GM19324 (cell line): ENCODE measurements at regions not wholly inside any gene's neighbourhood (a gene's known extent, or its start where the extent isn't known, plus 50 kb on each side); places are given as distances from the start of the nearest gene placed in this dataset.

Source experiments
- ATAC-seq: cut with Tn5 transposase; IDR thresholded peaks from one replicate; pipeline ENCODE4 v1.9.1; 2021; ENCODE audit warnings: mild to moderate bottlenecking, moderate library complexity; ENCODE audit not compliant: unreplicated experiment, low FRiP score

DNA sequence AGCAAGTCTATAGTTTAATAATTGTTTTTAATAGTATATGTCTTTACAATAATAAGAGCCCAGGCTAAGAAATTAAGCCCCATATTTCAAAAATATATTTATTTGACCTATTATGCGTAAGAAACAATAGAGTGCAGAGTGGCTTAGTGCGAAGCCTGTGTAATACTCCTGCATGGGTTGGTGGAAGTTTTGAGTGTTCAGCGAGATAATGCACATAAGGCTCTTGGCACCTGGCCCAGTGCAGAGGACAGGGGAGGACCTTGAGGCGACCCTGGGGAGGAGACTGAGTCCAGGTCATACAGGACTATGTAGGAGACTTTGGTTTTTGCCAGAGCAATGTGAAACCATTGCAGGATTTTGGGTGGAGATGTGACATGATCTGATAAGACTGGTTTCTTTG is 132.4 kb upstream of the ST6GAL2 start:
- ATAC-seq = no peak

GRCh38 chr2:107020392-107020791 is 134.4 kb upstream of the ST6GAL2 start:
- no peak for ATAC-seq

DNA sequence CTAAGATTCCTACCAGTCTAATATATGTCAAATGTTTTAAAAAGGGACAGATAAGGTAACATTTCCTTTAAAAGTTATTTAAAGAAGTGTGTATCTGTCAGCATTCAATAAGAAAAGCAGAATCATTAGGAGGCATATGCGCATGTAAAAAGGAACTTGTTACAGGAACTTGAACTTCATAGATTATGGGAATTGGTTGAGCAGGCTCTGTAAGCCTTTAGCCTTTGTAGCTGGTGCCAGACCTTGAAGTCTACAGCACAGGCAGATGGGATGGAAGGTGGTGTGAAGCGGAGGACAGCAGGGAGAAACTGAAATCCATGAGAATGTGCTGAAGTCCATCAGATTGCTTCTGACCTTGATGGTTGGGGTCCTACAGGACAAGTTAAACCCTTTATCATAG is 138.3 kb upstream of the ST6GAL2 start:
- ATAC-seq = no peak

GRCh38 chr2:107025291-107025857 is 139.4 kb upstream of the ST6GAL2 start:
- ATAC-seq = no peak

GRCh38 chr2:107025869-107026380 is 140.0 kb upstream of the ST6GAL2 start:
- ATAC-seq = no peak

DNA sequence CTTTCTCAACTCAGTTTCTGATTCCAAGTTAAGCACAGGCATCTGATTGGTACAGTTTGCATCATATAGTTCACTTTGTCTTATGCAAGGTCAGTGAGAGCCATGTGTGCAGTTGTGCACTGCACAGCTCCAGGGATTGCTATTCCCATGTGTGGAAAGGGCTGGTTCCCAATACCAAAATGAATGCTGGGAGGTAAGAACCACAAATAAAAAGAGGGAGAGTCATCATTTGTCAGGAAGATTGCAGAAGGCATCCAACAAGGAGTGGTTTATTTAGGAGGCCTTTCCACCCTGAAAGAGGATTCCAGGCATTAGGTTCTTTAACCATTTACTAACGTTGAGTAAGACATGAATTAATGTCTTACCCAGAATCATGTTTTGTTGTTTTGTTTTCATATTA is 141.2 kb upstream of the ST6GAL2 start:
- no peak for ATAC-seq

GRCh38 chr2:107027810-107028209 is 141.8 kb upstream of the ST6GAL2 start:
- ATAC-seq = no peak

GRCh38 chr2:107028661-107029060 is 142.7 kb upstream of the ST6GAL2 start:
- no peak for ATAC-seq

DNA sequence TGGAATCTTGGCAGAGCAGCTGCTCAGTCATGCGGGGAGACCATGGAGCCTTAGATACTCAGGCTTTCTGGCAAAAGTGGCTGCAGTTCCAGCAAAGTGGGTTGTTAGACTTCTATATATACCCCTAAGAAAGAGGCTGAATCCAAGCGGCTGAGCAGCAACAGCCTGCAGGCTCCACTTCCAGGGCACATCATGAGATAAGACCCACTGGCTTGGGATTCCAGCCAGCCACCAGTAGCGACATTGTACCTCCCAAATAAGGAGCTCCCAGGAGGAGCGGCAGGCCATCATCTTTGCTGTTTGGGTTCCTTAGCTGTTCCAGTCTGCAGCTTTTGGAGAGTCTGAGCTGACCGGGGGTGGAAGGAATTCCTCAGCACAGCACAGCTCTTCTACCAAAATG is 150.3 kb upstream of the ST6GAL2 start:
- ATAC-seq = no peak

DNA sequence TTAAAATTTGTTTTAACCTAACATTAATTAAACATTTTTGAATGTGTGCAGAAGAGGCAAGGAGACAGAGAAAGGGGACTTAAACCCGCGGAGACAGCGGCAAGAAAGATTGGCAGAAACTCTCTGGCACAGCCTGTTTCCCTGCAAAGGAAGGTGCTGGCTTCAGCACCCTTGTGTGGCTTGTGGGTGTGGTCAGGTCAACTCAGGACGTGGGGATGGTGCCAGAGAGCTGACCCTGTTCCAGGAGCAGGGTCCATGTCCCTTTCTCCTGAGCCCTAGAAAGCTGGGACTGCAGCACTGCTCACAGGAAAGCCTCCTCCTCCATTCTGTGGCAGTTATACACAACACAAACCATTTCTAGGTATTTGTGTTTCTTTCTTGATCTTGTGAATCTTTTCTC is 176.2 kb upstream of the ST6GAL2 start:
- ATAC-seq = no peak

DNA sequence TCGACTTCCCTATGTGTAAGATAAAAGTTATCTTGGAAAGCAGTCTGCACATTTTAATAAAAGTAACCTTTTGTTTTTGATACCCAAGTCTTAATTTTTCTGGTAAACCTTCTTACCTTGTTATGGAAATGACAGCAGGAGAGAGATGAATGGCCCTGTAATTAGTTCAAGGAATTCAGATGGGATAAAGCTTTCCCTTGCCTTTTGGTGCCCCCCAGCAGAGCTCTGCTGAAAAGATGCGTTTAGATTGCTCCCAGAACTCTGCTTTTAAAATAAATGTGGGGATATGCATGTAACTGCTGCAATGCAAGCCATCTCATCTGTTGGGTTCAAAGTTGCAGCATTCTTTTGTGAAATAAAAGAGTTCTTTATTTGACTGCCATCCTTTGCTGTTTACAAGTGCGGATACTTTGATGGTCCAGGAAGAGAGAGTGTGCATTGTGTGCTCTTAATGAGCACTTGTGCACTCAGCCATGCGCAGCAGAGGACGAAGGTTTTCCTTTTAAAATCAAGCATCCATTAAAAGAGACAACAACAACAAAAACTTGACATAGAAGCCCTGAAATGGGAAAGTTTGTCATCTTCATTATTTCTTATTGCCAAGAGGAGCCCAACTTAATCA is 176.7 kb upstream of the ST6GAL2 start:
- no peak for ATAC-seq

GRCh38 chr2:107063228-107063627 is 177.3 kb upstream of the ST6GAL2 start:
- ATAC-seq = no peak

- no peak for ATAC-seq
These were observed 178.8 kb upstream of the ST6GAL2 start for GRCh38 chr2:107064750-107065149.

GRCh38 chr2:107068069-107068916 is 182.3 kb upstream of the ST6GAL2 start:
- no peak for ATAC-seq

DNA sequence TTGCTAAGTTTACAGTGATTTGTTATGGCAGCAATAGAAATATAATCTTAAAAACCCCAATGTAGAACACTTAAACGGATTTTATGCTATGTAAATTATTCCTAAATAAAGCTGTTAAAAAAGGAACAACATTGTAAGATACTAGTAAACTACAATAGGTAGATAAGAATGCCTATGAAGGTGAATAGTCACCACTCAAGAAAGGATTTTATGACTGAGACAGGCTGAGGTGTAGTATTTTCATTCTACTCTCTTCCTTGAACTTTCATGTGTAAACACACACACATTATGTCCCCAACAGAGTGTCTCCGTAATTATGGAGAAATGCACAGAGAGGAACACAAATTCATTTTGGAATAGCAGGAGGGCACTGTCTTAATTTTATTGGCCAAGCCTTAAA is 183.9 kb upstream of the ST6GAL2 start:
- no peak for ATAC-seq

DNA sequence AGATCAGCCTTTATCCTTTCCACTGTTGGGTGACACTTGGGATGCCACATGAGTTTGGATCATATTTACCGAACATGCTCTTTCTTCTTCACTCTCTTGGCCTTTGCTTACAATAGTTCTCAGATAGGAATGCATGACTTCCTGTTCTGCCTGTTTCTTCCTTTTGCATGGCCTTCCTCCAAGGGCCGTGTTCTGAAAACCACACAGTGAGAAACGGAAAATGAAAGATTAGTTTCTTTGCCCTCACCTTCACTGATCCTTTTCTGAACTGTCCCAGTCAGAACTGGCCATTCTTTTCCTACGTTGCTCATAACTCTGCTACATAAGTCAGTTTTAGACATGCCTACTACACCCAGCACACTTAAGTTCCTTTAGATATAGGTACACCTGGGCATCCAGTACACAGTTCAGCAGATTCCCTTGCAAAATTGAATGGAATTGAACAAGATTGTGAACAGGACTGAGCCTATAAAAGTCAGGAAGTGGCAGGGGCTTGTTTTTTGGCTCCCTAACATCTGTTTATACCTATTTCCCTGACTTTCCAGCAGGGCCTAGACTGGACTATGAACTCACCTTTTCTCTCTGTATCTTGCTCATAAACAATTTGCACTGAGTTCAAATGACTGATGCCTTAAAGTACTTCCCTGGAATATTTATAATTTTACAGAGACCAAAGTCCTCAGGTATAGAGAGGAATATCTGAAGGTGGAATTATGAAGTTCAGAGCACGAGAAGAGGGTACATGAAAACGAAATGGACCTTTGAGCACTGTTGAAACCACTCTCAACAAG is 186.4 kb upstream of the ST6GAL2 start:
- ATAC-seq = no peak

- no peak for ATAC-seq
These were observed 192.6 kb upstream of the ST6GAL2 start for GRCh38 chr2:107078584-107078983.

- no peak for ATAC-seq
These were observed 200.5 kb upstream of the ST6GAL2 start for GRCh38 chr2:107086497-107086896.

DNA sequence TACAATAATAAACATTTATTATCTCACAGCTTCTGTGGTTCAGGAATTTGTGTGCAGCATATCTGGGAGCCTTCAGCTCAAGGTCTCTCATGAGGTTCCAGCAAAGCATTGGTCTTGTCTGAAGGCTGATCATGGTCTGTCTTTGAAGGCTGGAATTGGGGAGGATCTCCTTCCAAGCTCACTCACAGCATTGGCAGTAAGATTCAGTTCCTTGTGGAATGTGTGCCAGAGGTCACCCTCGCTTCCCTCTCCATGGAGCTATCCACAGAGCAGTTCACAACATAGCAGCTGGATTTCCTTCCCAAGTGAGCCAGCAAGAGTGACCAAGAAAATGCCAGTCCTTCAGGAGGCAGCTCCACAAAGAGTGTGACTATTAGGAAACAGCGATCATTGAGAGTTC is 202.2 kb upstream of the ST6GAL2 start:
- ATAC-seq = no peak

DNA sequence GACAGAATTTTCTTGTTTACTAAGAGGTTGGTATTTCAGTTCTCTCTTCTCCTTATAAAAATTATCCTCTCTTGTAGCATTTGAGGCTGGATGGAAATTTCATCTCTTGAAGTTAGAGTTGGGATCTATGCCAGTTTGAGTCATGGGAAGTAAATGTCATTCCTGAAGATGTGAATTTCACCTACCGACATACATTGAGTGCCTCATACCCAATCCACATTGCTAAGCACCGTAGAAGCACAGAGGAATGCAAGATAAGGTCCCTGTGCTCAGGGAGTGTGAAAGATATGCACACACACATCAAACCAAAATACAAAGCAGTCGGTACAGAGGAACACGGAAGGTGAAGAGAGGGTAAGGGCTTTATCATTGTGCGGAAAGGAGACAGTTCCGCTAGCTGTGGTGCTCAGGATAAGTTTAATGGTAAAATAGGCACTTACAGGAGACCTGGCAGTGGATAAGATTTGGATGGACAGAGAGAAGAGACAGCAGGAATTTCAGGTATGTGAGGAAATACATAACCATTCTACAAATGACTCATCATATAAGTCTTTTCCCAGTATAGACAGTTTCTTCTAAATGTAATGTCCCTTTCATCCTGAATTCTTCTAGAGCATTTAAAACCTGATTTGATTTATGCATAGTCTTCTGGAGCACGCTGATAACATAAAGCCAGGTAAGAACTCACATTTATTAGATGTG is 205.3 kb upstream of the ST6GAL2 start:
- ATAC-seq = no peak
